HUES48 (cell line): ENCODE measurements at regions not wholly inside any gene's neighbourhood (a gene's known extent, or its start where the extent isn't known, plus 50 kb on each side); places are given as distances from the start of the nearest gene placed in this dataset.

Experiments
- H3K27ac ChIP-seq: one replicate; pipeline ENCODE4 v1.7.0; 2013; ENCODE audit warnings: low read depth, low read length, inconsistent platforms
- H3K27me3 ChIP-seq: 2 replicates; pipeline ENCODE4 v1.6.1; 2013; ENCODE audit warnings: mild to moderate bottlenecking, low read length; ENCODE audit not compliant: control insufficient read depth, insufficient read depth
- H3K36me3 ChIP-seq: 2 replicates; pipeline ENCODE4 v1.6.1; 2013; ENCODE audit warnings: low read length; ENCODE audit not compliant: control insufficient read depth, insufficient read depth
- H3K4me1 ChIP-seq: 2 replicates; pipeline ENCODE4 v1.6.1; 2013; ENCODE audit warnings: mild to moderate bottlenecking, low read length; ENCODE audit not compliant: control insufficient read depth, insufficient read depth
- H3K4me3 ChIP-seq: 2 replicates; pipeline ENCODE4 v1.5.1; 2013; ENCODE audit warnings: mild to moderate bottlenecking, low read depth, low read length
- H3K9ac ChIP-seq: 2 replicates; pipeline ENCODE4 v1.6.1; 2013; ENCODE audit warnings: mild to moderate bottlenecking, low read depth, low read length, moderate library complexity
- H3K9me3 ChIP-seq: 2 replicates; pipeline ENCODE4 v1.6.1; 2013; ENCODE audit warnings: low read length; ENCODE audit not compliant: control insufficient read depth, insufficient read depth

DNA sequence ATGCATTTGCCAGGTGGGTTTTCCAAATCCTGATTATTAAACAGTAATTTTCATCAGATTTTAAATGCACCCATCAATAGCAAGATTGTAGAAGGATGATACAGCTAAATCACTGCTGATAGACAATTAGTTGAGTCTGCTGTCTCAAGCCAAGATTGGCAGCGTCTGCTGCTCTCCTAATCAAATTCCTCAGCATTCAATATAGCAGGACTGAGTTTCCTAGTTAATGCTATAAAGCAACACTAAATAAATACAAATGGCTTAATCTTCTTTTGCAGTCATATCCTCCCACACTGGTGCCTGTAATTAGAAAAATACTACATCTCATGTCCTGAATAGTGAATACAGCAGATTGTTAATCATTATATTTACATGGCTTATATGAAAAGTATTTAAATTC, 1028.8 kb downstream of the ADGRL2 start:
- Histone ChIP-seq H3K9ac (no peak overlapping the region), H3K9me3 (no peaks in the 10 kb centered on the region), H3K27ac (no peak overlapping the region), H3K27me3 (no peaks in the 10 kb centered on the region), H3K4me1 (peaks cover 4% of the 10 kb centered on the region; the same call in 1 of the 2 replicates), H3K36me3 (no peaks in the 10 kb centered on the region), H3K4me3 (no peak overlapping the region)

DNA sequence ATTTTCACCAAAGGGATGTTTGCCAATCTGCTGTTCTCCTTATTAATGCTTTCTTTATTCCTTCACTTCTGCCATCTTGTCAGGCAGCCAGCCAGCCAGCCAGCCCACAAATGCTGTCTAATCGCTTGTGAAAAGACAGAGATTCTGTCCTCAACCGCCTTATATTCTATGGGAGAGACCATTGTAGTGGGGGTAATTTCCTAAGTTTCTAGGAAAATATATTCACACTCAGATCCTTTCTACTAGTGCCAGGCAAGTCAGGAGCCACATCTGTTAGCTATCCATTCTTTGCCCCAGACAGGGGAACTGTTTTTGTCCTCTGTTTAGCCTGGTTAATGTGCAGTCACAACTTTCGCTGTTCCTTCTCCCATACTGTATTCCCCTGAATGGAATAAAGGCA, 1023.1 kb downstream of the ADGRL2 start:
- Histone ChIP-seq H3K9me3 (no peaks in the 10 kb centered on the region), H3K27me3 (no peaks in the 10 kb centered on the region), H3K9ac (no peak overlapping the region), H3K4me1 (peaks cover 11% of the 10 kb centered on the region), H3K27ac (peak overlapping the region; percentile 2), H3K4me3 (no peak overlapping the region), H3K36me3 (no peaks in the 10 kb centered on the region)

DNA sequence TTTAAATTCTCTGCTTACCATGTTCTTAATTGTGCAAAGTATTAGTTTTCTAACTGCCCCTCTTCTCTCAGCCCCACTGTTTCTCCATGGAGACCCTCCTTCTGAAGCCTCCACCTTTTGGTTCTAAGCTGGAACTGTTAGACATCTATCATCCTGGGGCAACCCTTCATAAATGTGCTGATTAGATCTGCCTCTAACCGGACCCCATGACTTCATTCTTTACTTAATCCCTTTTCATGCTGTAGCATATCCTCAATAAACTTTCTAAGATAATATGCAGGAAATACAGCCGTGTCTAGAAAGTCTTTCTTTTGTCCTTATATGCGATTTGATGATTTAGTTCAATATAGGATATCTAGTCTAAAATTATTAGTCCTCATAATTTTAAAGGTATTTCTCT, 1020.1 kb downstream of the ADGRL2 start:
- Histone ChIP-seq H3K27ac (no peak overlapping the region), H3K27me3 (no peaks in the 10 kb centered on the region), H3K4me1 (peaks cover 11% of the 10 kb centered on the region), H3K9me3 (no peaks in the 10 kb centered on the region), H3K36me3 (no peaks in the 10 kb centered on the region), H3K4me3 (no peak overlapping the region), H3K9ac (no peak overlapping the region)

DNA sequence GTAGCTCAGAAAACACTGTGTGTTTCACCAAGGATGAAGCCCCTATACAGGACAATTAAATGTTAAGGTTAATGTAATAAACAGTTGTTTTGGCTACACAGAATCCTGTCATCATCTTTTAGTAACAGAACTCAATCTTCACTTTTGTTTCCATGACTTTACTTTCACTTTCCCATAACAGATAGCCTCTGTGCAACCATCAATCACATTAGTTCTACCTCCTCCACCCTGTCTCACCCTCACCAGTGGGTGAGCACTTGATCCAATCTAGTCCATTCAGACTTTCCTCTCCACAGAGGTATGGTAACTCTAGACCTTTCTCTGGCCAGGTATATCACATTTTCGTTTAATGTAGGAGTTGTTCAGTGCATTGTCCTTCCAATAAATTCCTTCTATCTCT, 1018.5 kb downstream of the ADGRL2 start:
- no peak overlapping the region for H3K27ac ChIP-seq
- no peak overlapping the region for H3K4me3 ChIP-seq
- H3K9ac ChIP-seq, result no peak overlapping the region
- no peaks in the 10 kb centered on the region for H3K9me3 ChIP-seq
- H3K36me3 ChIP-seq, result no peaks in the 10 kb centered on the region
- no peaks in the 10 kb centered on the region for H3K27me3 ChIP-seq
- H3K4me1 ChIP-seq, result peaks cover 7% of the 10 kb centered on the region

DNA sequence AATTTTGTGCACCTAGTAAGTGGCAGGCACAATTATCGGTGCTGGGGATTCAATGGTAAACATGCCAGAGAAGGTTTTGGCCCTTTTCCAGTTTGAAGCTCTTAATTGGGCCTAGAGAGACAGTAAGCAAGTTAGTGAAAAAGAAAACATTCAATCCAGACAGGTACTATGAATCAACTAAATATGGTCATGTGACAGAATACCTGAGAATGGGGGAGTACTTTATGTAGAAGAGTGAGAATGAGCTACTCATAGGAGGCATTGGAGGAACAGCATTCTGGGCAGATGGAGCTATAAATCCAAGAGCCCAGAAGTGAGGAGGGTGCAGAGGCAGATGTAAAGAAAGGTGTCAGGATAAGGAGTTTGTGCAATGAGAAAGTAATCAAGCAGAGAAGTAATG, 1017.9 kb downstream of the ADGRL2 start:
- Histone ChIP-seq H3K4me1 (peaks cover 6% of the 10 kb centered on the region), H3K9me3 (no peaks in the 10 kb centered on the region), H3K27ac (no peak overlapping the region), H3K36me3 (no peaks in the 10 kb centered on the region), H3K9ac (no peak overlapping the region), H3K27me3 (no peaks in the 10 kb centered on the region), H3K4me3 (no peak overlapping the region)

DNA sequence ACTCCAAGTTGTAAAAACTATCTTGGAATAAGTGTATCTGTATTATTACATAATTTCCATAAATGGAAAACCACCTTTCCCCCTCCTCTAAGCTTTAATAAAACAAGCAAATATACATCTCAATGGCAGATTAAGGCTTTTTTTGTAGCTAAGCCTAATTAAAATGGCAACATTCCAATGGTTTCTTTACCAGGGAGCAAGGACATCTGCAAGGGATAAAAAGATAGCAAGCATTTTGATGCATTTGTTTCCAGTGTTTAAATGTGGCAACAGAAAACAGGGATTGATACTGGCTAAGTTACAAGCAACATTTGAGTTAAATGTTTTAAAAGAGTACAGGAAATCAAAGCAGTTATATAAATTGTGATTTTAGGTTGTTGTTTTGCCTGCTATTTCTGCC, 1012.7 kb downstream of the ADGRL2 start:
- Histone ChIP-seq H3K9ac (no peak overlapping the region), H3K9me3 (no peaks in the 10 kb centered on the region), H3K27me3 (no peaks in the 10 kb centered on the region), H3K4me1 (peaks cover 10% of the 10 kb centered on the region), H3K36me3 (no peaks in the 10 kb centered on the region), H3K4me3 (no peak overlapping the region), H3K27ac (no peak overlapping the region)

DNA sequence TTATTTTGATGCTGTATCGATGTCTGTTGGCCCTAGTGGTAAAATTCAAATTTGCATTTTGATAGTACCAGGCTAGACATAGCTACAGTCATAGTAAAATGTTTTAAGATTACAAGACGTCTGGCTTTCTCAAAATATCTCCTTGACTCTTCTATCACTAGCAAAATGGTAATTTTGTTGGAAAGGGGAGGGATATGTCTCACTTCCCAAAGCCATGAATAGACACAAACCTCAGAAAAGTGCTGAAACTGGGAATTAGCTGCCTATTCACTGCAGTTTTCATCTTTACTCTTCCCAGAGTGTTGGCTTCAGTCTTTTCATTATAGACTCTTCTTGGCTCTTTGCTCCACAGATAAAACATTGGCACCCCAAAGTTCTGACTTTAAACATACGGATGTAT, 1009.9 kb downstream of the ADGRL2 start:
- no peak overlapping the region for H3K27ac ChIP-seq
- no peaks in the 10 kb centered on the region for H3K36me3 ChIP-seq
- no peak overlapping the region for H3K9ac ChIP-seq
- peaks cover 10% of the 10 kb centered on the region for H3K4me1 ChIP-seq
- H3K4me3 ChIP-seq, result no peak overlapping the region
- H3K27me3 ChIP-seq, result no peaks in the 10 kb centered on the region
- H3K9me3 ChIP-seq, result no peaks in the 10 kb centered on the region

DNA sequence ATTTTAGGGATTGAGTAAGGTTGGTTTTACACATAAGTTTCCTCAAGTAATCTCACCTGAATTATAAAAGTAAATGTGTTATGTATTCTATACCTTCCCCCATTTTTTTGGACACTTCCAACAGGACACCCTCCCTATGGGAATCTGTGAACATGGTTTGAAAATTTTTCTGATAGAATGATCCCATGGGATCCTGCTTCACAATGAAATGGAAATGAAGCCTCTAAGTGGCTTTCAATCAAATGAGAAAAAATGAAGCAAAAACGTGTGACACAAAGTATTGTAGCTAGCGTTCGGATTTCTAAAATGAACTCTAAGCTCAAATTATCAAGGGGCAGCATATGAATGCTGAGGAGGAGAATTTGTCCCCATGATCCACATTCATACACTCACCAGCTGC, 1006.8 kb downstream of the ADGRL2 start:
- Histone ChIP-seq H3K9me3 (no peaks in the 10 kb centered on the region), H3K4me1 (no peaks in the 10 kb centered on the region; the same call in 1 of the 2 replicates), H3K36me3 (no peaks in the 10 kb centered on the region), H3K9ac (no peak overlapping the region), H3K27ac (no peak overlapping the region), H3K4me3 (no peak overlapping the region), H3K27me3 (no peaks in the 10 kb centered on the region)

DNA sequence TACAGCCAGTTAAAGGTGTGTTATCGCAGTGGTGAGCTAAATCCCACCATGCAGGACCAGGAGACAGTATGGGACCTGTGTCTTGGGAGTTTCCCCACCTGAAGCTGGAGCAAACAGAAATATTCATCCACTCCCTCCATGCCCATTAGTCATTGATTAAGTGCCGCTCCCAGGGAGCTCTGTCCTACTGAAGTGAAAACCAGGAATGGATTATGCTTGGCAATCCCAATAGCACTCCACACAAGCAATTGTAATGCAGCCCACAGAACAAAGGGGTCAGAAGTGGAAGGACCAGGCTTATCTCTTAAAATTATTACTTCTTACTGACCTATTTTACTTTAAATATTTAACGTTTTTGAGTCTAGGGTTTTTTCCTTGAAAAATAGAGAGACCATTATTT, 1005.4 kb downstream of the ADGRL2 start:
- Histone ChIP-seq H3K4me3 (no peak overlapping the region), H3K9me3 (no peaks in the 10 kb centered on the region), H3K27ac (no peak overlapping the region), H3K27me3 (no peaks in the 10 kb centered on the region), H3K36me3 (no peaks in the 10 kb centered on the region), H3K9ac (no peak overlapping the region), H3K4me1 (no peaks in the 10 kb centered on the region; the same call in 1 of the 2 replicates)

DNA sequence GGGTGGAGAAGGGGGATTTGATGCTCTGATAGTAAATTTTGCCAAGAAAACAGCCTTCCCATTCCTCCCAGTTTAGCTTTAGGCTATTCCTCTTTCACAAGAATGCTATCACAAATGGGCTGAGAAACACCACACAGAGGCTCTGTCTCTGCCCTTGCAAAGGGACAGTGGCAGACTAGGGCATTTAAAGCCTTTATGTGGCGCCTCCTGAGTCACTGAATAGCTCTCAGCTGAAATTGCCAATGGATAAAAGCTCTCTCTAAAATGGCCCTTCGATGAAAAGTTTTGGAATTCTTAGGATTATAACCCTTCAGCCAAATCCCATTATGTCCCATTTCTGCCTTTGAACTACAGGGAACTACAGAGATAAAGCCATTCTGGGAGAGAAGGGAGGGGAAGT, 1000.4 kb downstream of the ADGRL2 start:
- Histone ChIP-seq H3K27ac (no peak overlapping the region), H3K36me3 (no peaks in the 10 kb centered on the region; the same call in 1 of the 2 replicates), H3K4me1 (no peaks in the 10 kb centered on the region), H3K4me3 (no peak overlapping the region), H3K9ac (no peak overlapping the region), H3K9me3 (no peaks in the 10 kb centered on the region), H3K27me3 (no peaks in the 10 kb centered on the region)

DNA sequence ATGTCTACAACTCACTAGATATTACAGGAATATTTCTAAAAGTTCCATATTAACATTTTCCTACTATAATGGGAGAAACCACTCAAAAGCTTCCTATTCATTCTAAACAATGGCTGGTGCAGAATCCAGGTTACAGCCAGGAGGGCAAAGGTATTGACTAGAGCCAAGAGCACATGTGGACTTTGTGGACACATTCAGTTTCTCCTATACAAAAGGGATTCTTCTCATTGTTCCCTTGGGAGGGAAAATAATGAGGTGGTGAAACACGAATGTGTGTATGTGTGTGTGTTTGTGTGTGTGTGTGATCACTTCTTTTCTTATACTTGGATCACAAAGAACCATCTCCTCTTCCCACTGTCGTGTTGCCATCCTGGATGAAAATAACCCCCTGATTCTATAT, 1000.0 kb downstream of the ADGRL2 start:
- no peak overlapping the region for H3K4me3 ChIP-seq
- no peak overlapping the region for H3K27ac ChIP-seq
- no peaks in the 10 kb centered on the region for H3K9me3 ChIP-seq
- no peaks in the 10 kb centered on the region for H3K4me1 ChIP-seq
- H3K27me3 ChIP-seq, result no peaks in the 10 kb centered on the region
- no peaks in the 10 kb centered on the region; the same call in 1 of the 2 replicates for H3K36me3 ChIP-seq
- H3K9ac ChIP-seq, result no peak overlapping the region

DNA sequence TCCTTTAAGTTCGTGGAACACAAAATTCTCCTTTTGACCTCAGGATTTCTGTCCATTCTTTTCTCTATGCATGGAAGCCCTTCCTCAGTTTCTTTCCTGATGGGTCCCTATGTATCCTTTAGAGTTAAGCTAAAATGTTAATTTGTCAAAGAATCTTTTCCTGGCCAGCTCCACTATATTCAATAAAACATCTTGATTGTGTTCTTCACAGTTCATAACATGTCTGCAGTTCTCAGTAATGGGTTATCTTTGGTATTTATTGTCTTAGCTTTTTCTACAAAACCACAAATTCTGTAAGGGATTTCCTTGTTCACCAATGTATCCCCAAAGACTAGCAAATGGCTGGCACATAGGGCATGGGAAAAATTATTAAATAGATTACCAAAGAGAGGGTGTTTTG, 998.5 kb downstream of the ADGRL2 start:
- H3K36me3 ChIP-seq, result no peaks in the 10 kb centered on the region; the same call in 1 of the 2 replicates
- no peak overlapping the region for H3K4me3 ChIP-seq
- H3K9ac ChIP-seq, result no peak overlapping the region
- no peak overlapping the region for H3K27ac ChIP-seq
- H3K27me3 ChIP-seq, result no peaks in the 10 kb centered on the region
- no peaks in the 10 kb centered on the region for H3K9me3 ChIP-seq
- H3K4me1 ChIP-seq, result no peaks in the 10 kb centered on the region
